ENCODE measurements at regions not wholly inside any gene's neighbourhood (a gene's known extent, or its start where the extent isn't known, plus 50 kb on each side); places are given as distances from the start of the nearest gene placed in this dataset.

DNA sequence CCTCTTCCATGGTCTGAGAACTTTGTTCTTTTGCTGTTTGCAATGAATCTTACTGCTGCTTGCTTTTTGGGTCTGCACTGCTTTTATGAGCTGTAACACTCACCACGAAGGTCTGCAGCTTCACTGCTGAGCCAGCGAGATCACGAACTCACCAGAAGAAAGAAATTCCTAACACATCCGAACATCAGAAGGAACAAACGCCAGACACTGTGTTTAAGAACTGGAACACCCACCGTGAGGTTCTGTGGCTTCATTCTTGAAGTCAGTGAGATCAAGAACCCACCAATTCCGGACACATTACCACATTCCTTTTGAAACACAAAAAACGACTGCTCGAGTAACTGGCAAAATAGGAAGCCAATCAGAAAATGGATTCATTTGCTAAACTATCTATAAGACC is 471.8 kb downstream of the TFAP2A start:
- DNase-seq (ENCODE audit: low spot score) = no peak
- no peak for TF ChIP-seq RAD21 (IDR thresholded peaks at IDR 0.05)
- no peak for TF ChIP-seq FOXA1 (IDR thresholded peaks at IDR 0.05)
- TF ChIP-seq RXRA (IDR thresholded peaks at IDR 0.05) = no peak
- TF ChIP-seq, protein P1, sequence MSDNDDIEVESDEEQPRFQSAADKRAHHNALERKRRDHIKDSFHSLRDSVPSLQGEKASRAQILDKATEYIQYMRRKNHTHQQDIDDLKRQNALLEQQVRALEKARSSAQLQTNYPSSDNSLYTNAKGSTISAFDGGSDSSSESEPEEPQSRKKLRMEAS (IDR thresholded peaks at IDR 0.05) = no peak
- TF ChIP-seq EGR1 (IDR thresholded peaks at IDR 0.05; ENCODE audit: low read depth in 2 of 2) = no peak
- no peak for TF ChIP-seq TAF1 (conservative IDR thresholded peaks at IDR 0.05)
- no peak for TF ChIP-seq JUND (IDR thresholded peaks at IDR 0.05)
- TF ChIP-seq, protein P2, sequence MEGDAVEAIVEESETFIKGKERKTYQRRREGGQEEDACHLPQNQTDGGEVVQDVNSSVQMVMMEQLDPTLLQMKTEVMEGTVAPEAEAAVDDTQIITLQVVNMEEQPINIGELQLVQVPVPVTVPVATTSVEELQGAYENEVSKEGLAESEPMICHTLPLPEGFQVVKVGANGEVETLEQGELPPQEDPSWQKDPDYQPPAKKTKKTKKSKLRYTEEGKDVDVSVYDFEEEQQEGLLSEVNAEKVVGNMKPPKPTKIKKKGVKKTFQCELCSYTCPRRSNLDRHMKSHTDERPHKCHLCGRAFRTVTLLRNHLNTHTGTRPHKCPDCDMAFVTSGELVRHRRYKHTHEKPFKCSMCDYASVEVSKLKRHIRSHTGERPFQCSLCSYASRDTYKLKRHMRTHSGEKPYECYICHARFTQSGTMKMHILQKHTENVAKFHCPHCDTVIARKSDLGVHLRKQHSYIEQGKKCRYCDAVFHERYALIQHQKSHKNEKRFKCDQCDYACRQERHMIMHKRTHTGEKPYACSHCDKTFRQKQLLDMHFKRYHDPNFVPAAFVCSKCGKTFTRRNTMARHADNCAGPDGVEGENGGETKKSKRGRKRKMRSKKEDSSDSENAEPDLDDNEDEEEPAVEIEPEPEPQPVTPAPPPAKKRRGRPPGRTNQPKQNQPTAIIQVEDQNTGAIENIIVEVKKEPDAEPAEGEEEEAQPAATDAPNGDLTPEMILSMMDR (IDR thresholded peaks at IDR 0.05; ENCODE audit: low read depth, low read length, missing input control) = no peak
- TF ChIP-seq, protein P3, sequence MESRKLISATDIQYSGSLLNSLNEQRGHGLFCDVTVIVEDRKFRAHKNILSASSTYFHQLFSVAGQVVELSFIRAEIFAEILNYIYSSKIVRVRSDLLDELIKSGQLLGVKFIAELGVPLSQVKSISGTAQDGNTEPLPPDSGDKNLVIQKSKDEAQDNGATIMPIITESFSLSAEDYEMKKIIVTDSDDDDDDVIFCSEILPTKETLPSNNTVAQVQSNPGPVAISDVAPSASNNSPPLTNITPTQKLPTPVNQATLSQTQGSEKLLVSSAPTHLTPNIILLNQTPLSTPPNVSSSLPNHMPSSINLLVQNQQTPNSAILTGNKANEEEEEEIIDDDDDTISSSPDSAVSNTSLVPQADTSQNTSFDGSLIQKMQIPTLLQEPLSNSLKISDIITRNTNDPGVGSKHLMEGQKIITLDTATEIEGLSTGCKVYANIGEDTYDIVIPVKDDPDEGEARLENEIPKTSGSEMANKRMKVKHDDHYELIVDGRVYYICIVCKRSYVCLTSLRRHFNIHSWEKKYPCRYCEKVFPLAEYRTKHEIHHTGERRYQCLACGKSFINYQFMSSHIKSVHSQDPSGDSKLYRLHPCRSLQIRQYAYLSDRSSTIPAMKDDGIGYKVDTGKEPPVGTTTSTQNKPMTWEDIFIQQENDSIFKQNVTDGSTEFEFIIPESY (IDR thresholded peaks at IDR 0.05) = no peak
- TF ChIP-seq, protein P4, sequence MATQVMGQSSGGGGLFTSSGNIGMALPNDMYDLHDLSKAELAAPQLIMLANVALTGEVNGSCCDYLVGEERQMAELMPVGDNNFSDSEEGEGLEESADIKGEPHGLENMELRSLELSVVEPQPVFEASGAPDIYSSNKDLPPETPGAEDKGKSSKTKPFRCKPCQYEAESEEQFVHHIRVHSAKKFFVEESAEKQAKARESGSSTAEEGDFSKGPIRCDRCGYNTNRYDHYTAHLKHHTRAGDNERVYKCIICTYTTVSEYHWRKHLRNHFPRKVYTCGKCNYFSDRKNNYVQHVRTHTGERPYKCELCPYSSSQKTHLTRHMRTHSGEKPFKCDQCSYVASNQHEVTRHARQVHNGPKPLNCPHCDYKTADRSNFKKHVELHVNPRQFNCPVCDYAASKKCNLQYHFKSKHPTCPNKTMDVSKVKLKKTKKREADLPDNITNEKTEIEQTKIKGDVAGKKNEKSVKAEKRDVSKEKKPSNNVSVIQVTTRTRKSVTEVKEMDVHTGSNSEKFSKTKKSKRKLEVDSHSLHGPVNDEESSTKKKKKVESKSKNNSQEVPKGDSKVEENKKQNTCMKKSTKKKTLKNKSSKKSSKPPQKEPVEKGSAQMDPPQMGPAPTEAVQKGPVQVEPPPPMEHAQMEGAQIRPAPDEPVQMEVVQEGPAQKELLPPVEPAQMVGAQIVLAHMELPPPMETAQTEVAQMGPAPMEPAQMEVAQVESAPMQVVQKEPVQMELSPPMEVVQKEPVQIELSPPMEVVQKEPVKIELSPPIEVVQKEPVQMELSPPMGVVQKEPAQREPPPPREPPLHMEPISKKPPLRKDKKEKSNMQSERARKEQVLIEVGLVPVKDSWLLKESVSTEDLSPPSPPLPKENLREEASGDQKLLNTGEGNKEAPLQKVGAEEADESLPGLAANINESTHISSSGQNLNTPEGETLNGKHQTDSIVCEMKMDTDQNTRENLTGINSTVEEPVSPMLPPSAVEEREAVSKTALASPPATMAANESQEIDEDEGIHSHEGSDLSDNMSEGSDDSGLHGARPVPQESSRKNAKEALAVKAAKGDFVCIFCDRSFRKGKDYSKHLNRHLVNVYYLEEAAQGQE (IDR thresholded peaks at IDR 0.05) = no peak
- no peak for TF ChIP-seq SP1 (IDR thresholded peaks at IDR 0.05)
- TF ChIP-seq HNF4G (IDR thresholded peaks at IDR 0.05) = no peak
- TF ChIP-seq, protein P5, sequence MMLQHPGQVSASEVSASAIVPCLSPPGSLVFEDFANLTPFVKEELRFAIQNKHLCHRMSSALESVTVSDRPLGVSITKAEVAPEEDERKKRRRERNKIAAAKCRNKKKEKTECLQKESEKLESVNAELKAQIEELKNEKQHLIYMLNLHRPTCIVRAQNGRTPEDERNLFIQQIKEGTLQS (IDR thresholded peaks at IDR 0.05) = no peak
- TF ChIP-seq NR2F2 (IDR thresholded peaks at IDR 0.05) = no peak
- TF ChIP-seq HNF4A (conservative IDR thresholded peaks at IDR 0.05) = no peak
- TF ChIP-seq FOXA2 (IDR thresholded peaks at IDR 0.05) = no peak
- no peak for TF ChIP-seq YY1 (IDR thresholded peaks at IDR 0.05)
- no peak for TF ChIP-seq GABPA (IDR thresholded peaks at IDR 0.05 in 1 of 2, conservative IDR thresholded peaks at IDR 0.05 in 1 of 2)
- Histone ChIP-seq H3K9ac (ENCODE audit: low read depth in 1 of 2, low read length in 2 of 2) (no peak overlapping the region), H3K36me3 (ENCODE audit: control insufficient read depth in 4 of 4, insufficient read depth in 3 of 4, low read depth in 1 of 4, low read length in 3 of 4) (no peaks in the 10 kb centered on the region), H3K27me3 (ENCODE audit: control insufficient read depth in 4 of 4, insufficient read depth in 4 of 4, low read length in 3 of 4) (no peaks in the 10 kb centered on the region), H3K9me3 (ENCODE audit: control insufficient read depth in 4 of 4, low read length in 3 of 4) (peaks cover 0 to 3% (median 0%) of the 10 kb centered on the region in 4 donors), H3K4me1 (ENCODE audit: control insufficient read depth in 4 of 4, insufficient read depth in 4 of 4, low read length in 3 of 4) (no peaks in the 10 kb centered on the region), H3K4me3 (ENCODE audit: low read depth in 1 of 3, low read length in 3 of 3) (no peak overlapping the region), H3K27ac (ENCODE audit: low read depth in 1 of 2, low read length in 2 of 2) (no peak overlapping the region)
- 90% methylated on average over 9 of the region's 9 CpGs for WGBS

All from liver (tissue), 8 donors.